ENCODE measurements at regions not wholly inside any gene's neighbourhood (a gene's known extent, or its start where the extent isn't known, plus 50 kb on each side); places are given as distances from the start of the nearest gene placed in this dataset.

DNA sequence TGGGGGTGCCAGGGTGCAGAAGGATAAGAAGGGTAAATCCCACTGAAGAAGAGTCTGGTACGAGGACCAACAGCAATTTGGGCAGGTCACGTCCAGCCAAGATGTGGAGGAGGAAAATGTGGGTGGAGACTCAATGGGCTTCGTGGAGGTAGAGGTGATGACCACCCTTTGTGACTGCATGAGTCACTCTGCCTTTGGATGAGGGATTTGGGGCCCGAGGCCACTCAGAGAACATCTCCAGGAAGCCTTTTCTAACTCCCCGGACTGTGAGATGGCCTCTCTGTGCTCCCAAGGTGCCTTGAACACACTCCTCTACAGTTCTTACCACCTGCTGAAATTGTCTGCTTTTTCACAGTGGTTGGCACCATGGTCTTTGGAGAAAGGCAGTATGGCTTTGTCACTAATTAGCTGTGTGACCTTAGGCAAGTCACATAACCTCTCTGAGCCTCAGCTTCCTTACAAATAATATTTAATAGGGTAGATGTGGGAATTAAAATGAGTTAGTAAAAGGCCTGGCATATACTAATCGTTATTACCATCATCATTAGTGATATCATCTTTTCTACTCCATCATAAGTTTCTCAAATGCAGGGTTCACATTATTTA is 67.0 kb upstream of the ARHGAP5 start (continued):
- no peak for TF ChIP-seq RNF2 (IDR thresholded peaks at IDR 0.05; ENCODE audit: borderline replicate concordance, low read depth)
- TF ChIP-seq HOXA7 (CRISPR knock-in tag; IDR thresholded peaks at IDR 0.05) = no peak
- TF ChIP-seq MAZ (IDR thresholded peaks at IDR 0.05; ENCODE audit: borderline replicate concordance, low read depth, low read length) = no peak
- no peak for TF ChIP-seq FOSB (CRISPR knock-in tag; IDR thresholded peaks at IDR 0.05)
- TF ChIP-seq EHF (CRISPR knock-in tag; IDR thresholded peaks at IDR 0.05) = no peak
- peak; percentile 76; the same call in 1 of the 2 replicates for TF ChIP-seq HDAC2 (IDR thresholded peaks at IDR 0.05)
- no peak for TF ChIP-seq SREBF2 (IDR thresholded peaks at IDR 0.05)
- no peak for TF ChIP-seq SMC3 (IDR thresholded peaks at IDR 0.05)
- no peak for TF ChIP-seq CEBPB (IDR thresholded peaks at IDR 0.05)
- TF ChIP-seq PHF8 (IDR thresholded peaks at IDR 0.05; ENCODE audit: borderline replicate concordance, low read depth) = no peak
- no peak for TF ChIP-seq FOSL2 (IDR thresholded peaks at IDR 0.05)
- TF ChIP-seq FOSL2 (CRISPR knock-in tag; IDR thresholded peaks at IDR 0.05) = peak; percentile 58
- TF ChIP-seq HEYL (CRISPR knock-in tag; IDR thresholded peaks at IDR 0.05) = no peak
- TF ChIP-seq ZSCAN20 (CRISPR knock-in tag; IDR thresholded peaks at IDR 0.05) = no peak

DNA sequence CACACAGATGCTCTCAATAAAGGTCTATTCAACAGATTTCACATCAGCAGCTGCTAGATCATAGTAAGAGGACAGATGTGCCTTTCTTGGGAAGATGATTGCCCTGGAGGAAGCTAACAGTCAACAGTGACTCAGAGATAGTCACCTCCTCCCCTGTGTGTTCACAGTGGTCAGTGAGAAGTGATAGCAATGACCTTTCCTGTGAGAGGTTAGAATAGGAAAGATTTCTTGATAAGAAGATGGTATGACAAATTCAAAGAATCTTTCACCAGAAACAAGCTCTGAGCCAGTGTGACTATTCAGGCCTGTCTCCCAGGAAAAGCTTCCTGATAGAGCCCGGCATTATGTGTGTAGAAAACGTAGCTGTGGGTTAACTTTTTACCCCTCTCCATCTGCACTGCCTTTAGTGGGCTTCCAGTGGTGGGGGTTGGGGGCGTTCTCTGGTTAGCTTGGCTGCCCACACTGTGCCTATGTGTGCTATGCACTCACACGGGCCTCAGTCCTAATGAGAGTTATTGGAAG is 66.4 kb upstream of the ARHGAP5 start:
- no peaks in the 10 kb centered on the region for H3K9me3 ChIP-seq
- H3K4me2 ChIP-seq = peak overlapping the region; percentile 87
- CTCF ChIA-PET = interaction anchor here (0.6 to 3.4 kb wide), 13 partner anchors 15 to 499 kb away, joined by 3 to 29 read pairs (median 4); no protein-coding TSS in a partner anchor
- POLR2A ChIA-PET = interaction anchor here (0.6 to 1.8 kb wide), 13 partner anchors 11 to 590 kb away, joined by 3 to 19 read pairs (median 4); partner anchors contain the start of genes ARHGAP5 and HEATR5A
- peak; percentile 81 to 95 for DNase-seq (ENCODE audit: low read depth in 1 of 2, low spot score in 1 of 2)
- H3K27ac ChIP-seq = peak overlapping the region; percentile 89 to 92
- FAIRE-seq = peak; percentile 93
- no peak overlapping the region for H3K4me3 ChIP-seq
- 0% methylated on average over 4 of the region's 4 CpGs for WGBS (ENCODE audit: missing lambda C conversion rate)
- peaks cover 68% of the 10 kb centered on the region for H3K4me1 ChIP-seq
- peak; percentile 88 to 90 for ATAC-seq
- no peak; the same call in 1 of the 2 replicates for TF ChIP-seq FOXS1 (CRISPR knock-in tag; IDR thresholded peaks at IDR 0.05)
- TF ChIP-seq SREBF2 (IDR thresholded peaks at IDR 0.05) = no peak
- TF ChIP-seq, protein P1, sequence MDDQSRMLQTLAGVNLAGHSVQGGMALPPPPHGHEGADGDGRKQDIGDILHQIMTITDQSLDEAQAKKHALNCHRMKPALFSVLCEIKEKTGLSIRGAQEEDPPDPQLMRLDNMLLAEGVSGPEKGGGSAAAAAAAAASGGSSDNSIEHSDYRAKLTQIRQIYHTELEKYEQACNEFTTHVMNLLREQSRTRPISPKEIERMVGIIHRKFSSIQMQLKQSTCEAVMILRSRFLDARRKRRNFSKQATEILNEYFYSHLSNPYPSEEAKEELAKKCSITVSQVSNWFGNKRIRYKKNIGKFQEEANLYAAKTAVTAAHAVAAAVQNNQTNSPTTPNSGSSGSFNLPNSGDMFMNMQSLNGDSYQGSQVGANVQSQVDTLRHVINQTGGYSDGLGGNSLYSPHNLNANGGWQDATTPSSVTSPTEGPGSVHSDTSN (IDR thresholded peaks at IDR 0.05) = peak; percentile 50; the same call in 1 of the 2 replicates
- TF ChIP-seq HOXA7 (CRISPR knock-in tag; IDR thresholded peaks at IDR 0.05) = no peak
- TF ChIP-seq EHF (CRISPR knock-in tag; IDR thresholded peaks at IDR 0.05) = no peak
- TF ChIP-seq SMC3 (IDR thresholded peaks at IDR 0.05) = peak; percentile 49; the same call in 2 of the 3 replicates
- TF ChIP-seq, protein P2, sequence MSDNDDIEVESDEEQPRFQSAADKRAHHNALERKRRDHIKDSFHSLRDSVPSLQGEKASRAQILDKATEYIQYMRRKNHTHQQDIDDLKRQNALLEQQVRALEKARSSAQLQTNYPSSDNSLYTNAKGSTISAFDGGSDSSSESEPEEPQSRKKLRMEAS (IDR thresholded peaks at IDR 0.05) = peak; percentile 80
- no peak for TF ChIP-seq KDM5A (IDR thresholded peaks at IDR 0.05)
- no peak for TF ChIP-seq ZNF302 (CRISPR knock-in tag; IDR thresholded peaks at IDR 0.05)
- 0 out of 2 replicates have a peak, but pooled peaks have one; percentile 1 for TF ChIP-seq KDM1A (IDR thresholded peaks at IDR 0.05; ENCODE audit: low read depth)
- no peak for TF ChIP-seq CHD2 (IDR thresholded peaks at IDR 0.05; ENCODE audit: low read length, partially characterized antibody)
- no peak for TF ChIP-seq HDAC2 (IDR thresholded peaks at IDR 0.05)
- TF ChIP-seq EP300 (IDR thresholded peaks at IDR 0.05) = peak; percentile 83 to 87; a peak in 4 of 5 replicates
- TF ChIP-seq, protein P3, sequence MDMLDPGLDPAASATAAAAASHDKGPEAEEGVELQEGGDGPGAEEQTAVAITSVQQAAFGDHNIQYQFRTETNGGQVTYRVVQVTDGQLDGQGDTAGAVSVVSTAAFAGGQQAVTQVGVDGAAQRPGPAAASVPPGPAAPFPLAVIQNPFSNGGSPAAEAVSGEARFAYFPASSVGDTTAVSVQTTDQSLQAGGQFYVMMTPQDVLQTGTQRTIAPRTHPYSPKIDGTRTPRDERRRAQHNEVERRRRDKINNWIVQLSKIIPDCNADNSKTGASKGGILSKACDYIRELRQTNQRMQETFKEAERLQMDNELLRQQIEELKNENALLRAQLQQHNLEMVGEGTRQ (IDR thresholded peaks at IDR 0.05) = no peak
- no peak for TF ChIP-seq MAZ (IDR thresholded peaks at IDR 0.05; ENCODE audit: borderline replicate concordance, low read depth, low read length)
- TF ChIP-seq RAD21 (conservative IDR thresholded peaks at IDR 0.05 in 1 of 2, IDR thresholded peaks at IDR 0.05 in 1 of 2) = peak; percentile 44 to 59; a peak in 4 of 5 replicates
- no peak for TF ChIP-seq POLR2AphosphoS2 (conservative IDR thresholded peaks at IDR 0.05; ENCODE audit: low read length)
- TF ChIP-seq JUN (IDR thresholded peaks at IDR 0.05) = peak; percentile 89 to 96
- TF ChIP-seq, protein P4, sequence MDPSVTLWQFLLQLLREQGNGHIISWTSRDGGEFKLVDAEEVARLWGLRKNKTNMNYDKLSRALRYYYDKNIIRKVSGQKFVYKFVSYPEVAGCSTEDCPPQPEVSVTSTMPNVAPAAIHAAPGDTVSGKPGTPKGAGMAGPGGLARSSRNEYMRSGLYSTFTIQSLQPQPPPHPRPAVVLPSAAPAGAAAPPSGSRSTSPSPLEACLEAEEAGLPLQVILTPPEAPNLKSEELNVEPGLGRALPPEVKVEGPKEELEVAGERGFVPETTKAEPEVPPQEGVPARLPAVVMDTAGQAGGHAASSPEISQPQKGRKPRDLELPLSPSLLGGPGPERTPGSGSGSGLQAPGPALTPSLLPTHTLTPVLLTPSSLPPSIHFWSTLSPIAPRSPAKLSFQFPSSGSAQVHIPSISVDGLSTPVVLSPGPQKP (IDR thresholded peaks at IDR 0.05; ENCODE audit: low read depth, low read length) = no peak
- peak; percentile 86; the same call in 1 of the 2 replicates for TF ChIP-seq ESRRA (IDR thresholded peaks at IDR 0.05; ENCODE audit: borderline replicate concordance, low read length)
- TF ChIP-seq POLR2A (IDR thresholded peaks at IDR 0.05; ENCODE audit: low read length) = no peak
- no peak for TF ChIP-seq FOSB (CRISPR knock-in tag; IDR thresholded peaks at IDR 0.05)
- no peak for TF ChIP-seq TFCP2L1 (CRISPR knock-in tag; IDR thresholded peaks at IDR 0.05)
- no peak for TF ChIP-seq RCOR1 (IDR thresholded peaks at IDR 0.05; ENCODE audit: low read depth, low read length)
- peak; percentile 100 for TF ChIP-seq GATA3 (IDR thresholded peaks at IDR 0.05; ENCODE audit: borderline replicate concordance)
- no peak for TF ChIP-seq PHF8 (IDR thresholded peaks at IDR 0.05; ENCODE audit: borderline replicate concordance, low read depth)
- TF ChIP-seq CEBPB (IDR thresholded peaks at IDR 0.05) = peak; percentile 20 to 78; a peak in 3 of 4 replicates
- peak; percentile 98 for TF ChIP-seq FOSL2 (IDR thresholded peaks at IDR 0.05)
- peak; percentile 98 for TF ChIP-seq FOSL2 (CRISPR knock-in tag; IDR thresholded peaks at IDR 0.05)
